NCI-H446 (cell line): ENCODE measurements at regions not wholly inside any gene's neighbourhood (a gene's known extent, or its start where the extent isn't known, plus 50 kb on each side); places are given as distances from the start of the nearest gene placed in this dataset.

Experiments
- DNase-seq, 2 experiments: peaks; one replicate each; lab custom pipeline; 2025; lab: John Stamatoyannopoulos, UW

GRCh38 chr4:52288212-52288855, 237.2 kb downstream of the SPATA18 start:
- no peak for DNase-seq

GRCh38 chr4:52290466-52290865, 239.4 kb downstream of the SPATA18 start:
- DNase-seq: peak; percentile 2 to 67

GRCh38 chr4:52292245-52292644, 241.1 kb downstream of the SPATA18 start:
- DNase-seq: no peak

- DNase-seq: peak in 1 of 2 experiments; percentile 59
Observed at GRCh38 chr4:52296341-52296740, 245.2 kb downstream of the SPATA18 start.

GRCh38 chr4:52298444-52298843, 247.3 kb downstream of the SPATA18 start:
- no peak for DNase-seq

- DNase-seq: peak; percentile 78 to 92
Observed at GRCh38 chr4:52299120-52299519, 248.0 kb downstream of the SPATA18 start.

- no peak for DNase-seq
Observed at GRCh38 chr4:52311464-52312125, 260.5 kb downstream of the SPATA18 start.

- DNase-seq: no peak
Observed at GRCh38 chr4:52312722-52313121, 261.6 kb downstream of the SPATA18 start.

GRCh38 chr4:52317361-52317879, 266.3 kb downstream of the SPATA18 start:
- no peak for DNase-seq

GRCh38 chr4:52317981-52318380, 266.9 kb downstream of the SPATA18 start:
- no peak for DNase-seq

- DNase-seq: no peak
Observed at GRCh38 chr4:52329894-52330293, 278.8 kb downstream of the SPATA18 start.

GRCh38 chr4:52343595-52343994, 292.5 kb downstream of the SPATA18 start:
- no peak for DNase-seq

GRCh38 chr4:52350926-52351325, 299.8 kb downstream of the SPATA18 start:
- DNase-seq: no peak

GRCh38 chr4:52358366-52358765, 300.7 kb downstream of the USP46 start:
- DNase-seq: no peak

GRCh38 chr4:52358883-52359321, 300.2 kb downstream of the USP46 start:
- no peak for DNase-seq

- no peak for DNase-seq
Observed at GRCh38 chr4:52366191-52366590, 292.9 kb downstream of the USP46 start.

GRCh38 chr4:52366621-52367020, 292.5 kb downstream of the USP46 start:
- no peak for DNase-seq

GRCh38 chr4:52367282-52367830, 291.7 kb downstream of the USP46 start:
- no peak for DNase-seq

- DNase-seq: no peak
Observed at GRCh38 chr4:52368895-52369294, 290.2 kb downstream of the USP46 start.

GRCh38 chr4:52369649-52370048, 289.5 kb downstream of the USP46 start:
- DNase-seq: no peak

- no peak for DNase-seq
Observed at GRCh38 chr4:52370576-52370975, 288.5 kb downstream of the USP46 start.

GRCh38 chr4:52371841-52372240, 287.3 kb downstream of the USP46 start:
- no peak for DNase-seq

GRCh38 chr4:52372269-52372668, 286.8 kb downstream of the USP46 start:
- no peak for DNase-seq
